ENCODE measurements at regions not wholly inside any gene's neighbourhood (a gene's known extent, or its start where the extent isn't known, plus 50 kb on each side); places are given as distances from the start of the nearest gene placed in this dataset.

DNA sequence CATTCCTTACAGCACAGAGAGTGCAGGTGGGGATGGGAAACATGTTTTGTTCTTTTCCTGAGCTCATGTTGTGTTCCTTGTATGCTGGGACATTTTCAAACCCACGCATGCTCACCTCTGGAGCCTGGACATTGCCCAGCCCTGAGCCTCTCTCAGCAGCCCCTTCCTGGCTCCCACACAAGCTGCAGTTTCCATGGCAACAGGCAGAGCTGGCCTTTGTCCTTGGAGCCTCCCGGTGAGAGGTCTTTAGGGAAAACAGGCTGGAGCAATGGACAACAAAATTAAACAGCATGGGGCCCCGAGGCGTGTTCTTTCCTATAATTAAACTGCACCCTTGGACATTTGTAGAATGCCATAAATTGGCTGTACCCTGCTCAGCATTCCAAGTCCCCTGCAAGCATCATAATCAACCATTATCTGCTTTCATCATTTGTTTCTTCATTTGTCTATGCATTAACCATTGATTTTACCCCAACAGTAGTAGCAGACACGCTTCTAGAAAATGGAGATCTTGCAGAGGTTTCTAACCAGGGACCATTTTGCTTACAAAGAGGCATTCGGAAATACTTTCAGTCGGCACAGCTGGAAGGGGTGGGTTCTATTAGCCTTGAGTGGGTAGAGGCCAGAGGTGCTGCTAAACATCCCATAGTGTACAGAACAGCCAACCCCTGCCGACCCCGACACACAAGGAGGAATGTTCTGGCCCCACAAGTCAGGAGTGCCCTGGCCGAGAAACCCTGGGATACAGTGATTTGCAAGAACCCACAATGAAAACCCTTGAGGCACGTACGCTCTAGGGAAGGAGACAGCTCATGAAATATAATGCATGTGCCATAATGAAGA is 133.4 kb upstream of the PEG3 start:
- H3K4me2 ChIP-seq (ENCODE audit: insufficient read depth, low read length, poor library complexity, severe bottlenecking), result no peak overlapping the region
- peaks cover 2% of the 10 kb centered on the region for H3K79me1 ChIP-seq (ENCODE audit: low read depth, low read length)
- H2BK12ac ChIP-seq (ENCODE audit: low read length), result no peak overlapping the region
- no CpG with 5 or more reads among the region's 12 CpGs for WGBS, 2 donors (ENCODE audit: extremely low coverage in 2 of 2, insufficient read length in 2 of 2, insufficient replicate concordance in 1 of 2)
- H3K23ac ChIP-seq (ENCODE audit: low read depth, low read length, poor library complexity), result no peak overlapping the region
- H2BK15ac ChIP-seq (ENCODE audit: low read length), result no peak overlapping the region
- H3K9me3 ChIP-seq (replicated peaks in 1 of 2; ENCODE audit: control insufficient read depth in 2 of 2, insufficient read depth in 1 of 2, low read depth in 1 of 2, low read length in 2 of 2), result peaks cover 10 to 15% of the 10 kb centered on the region in 2 donors
- peak overlapping the region; percentile 93 for H3K27ac ChIP-seq (replicated peaks; ENCODE audit: low read length)
- H3K14ac ChIP-seq (ENCODE audit: low read length), result no peak overlapping the region
- peak overlapping the region; percentile 54 for H3K18ac ChIP-seq (ENCODE audit: low read length)
- DNase-seq (ENCODE audit: low spot score), result peak; percentile 77
- H2AK5ac ChIP-seq (ENCODE audit: low read depth, low read length), result no peak overlapping the region
- H4K8ac ChIP-seq (ENCODE audit: low read depth, low read length), result no peak overlapping the region
- peaks cover 0 to 25% (median 0%) of the 10 kb centered on the region in 3 experiments for H3K27me3 ChIP-seq (ENCODE audit: control insufficient read depth in 3 of 3, insufficient read depth in 3 of 3, low read depth in 1 of 3, low read length in 3 of 3)
- H3K4me3 ChIP-seq (ENCODE audit: low read length in 2 of 2), result no peak overlapping the region
- no peak overlapping the region for H2BK5ac ChIP-seq (ENCODE audit: low read length)
- H3K4me1 ChIP-seq (ENCODE audit: control insufficient read depth in 2 of 2, insufficient read depth in 1 of 2, low read depth in 1 of 2, low read length in 2 of 2), result peaks cover 17 to 36% of the 10 kb centered on the region in 2 donors
- H4K91ac ChIP-seq (ENCODE audit: low read depth, low read length, poor library complexity), result no peak overlapping the region
- H3K9ac ChIP-seq (ENCODE audit: low read depth, low read length, poor library complexity), result no peak overlapping the region
- H3K4ac ChIP-seq (ENCODE audit: low read length), result no peak overlapping the region
- H2BK120ac ChIP-seq (ENCODE audit: low read depth, low read length), result peak overlapping the region; percentile 90
- no peaks in the 10 kb centered on the region for H3K36me3 ChIP-seq (replicated peaks in 1 of 2; ENCODE audit: control insufficient read depth in 2 of 2, insufficient read depth in 2 of 2, low read length in 2 of 2)
- H2AFZ ChIP-seq (ENCODE audit: low read length), result no peak overlapping the region

DNA sequence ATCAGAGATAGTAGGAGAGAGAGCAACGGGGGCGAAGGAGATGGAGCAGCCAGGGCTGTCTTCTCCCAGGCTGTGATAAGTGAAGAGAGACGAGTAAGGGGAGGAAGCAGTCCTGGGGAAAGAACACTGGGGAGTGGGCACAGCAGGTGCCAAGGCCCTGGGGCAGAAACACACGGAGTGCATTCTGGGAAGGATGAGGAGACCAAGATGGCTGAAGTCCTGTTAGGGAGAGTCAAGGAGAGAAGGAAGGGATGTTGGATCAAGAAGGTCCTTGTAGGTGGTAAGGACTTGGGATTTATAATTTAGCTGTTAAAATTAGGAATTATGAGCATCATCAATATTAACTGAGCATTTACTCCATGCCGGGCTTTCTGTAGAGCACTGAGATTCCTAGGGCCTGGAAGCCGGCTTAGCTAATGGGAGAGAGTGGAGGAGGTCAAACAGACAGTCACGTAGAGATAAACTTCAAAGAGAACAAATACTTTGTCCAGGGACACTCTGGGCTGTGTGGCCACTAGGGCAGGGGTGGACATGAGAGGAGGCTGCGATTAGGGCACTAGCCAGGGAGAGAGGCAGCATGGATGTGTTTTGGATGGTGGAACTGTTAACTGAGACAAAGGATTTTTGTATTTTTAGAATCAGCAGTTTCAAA is 134.2 kb upstream of the PEG3 start:
- Histone ChIP-seq H3K4ac (ENCODE audit: low read length) (no peak overlapping the region), H3K4me1 (ENCODE audit: control insufficient read depth in 2 of 2, insufficient read depth in 1 of 2, low read depth in 1 of 2, low read length in 2 of 2) (peaks cover 15 to 33% of the 10 kb centered on the region in 2 donors), H3K23ac (ENCODE audit: low read depth, low read length, poor library complexity) (no peak overlapping the region), H2BK120ac (ENCODE audit: low read depth, low read length) (peak overlapping the region; percentile 90), H3K9me3 (replicated peaks in 1 of 2; ENCODE audit: control insufficient read depth in 2 of 2, insufficient read depth in 1 of 2, low read depth in 1 of 2, low read length in 2 of 2) (peaks cover 10 to 15% of the 10 kb centered on the region in 2 donors), H3K36me3 (replicated peaks in 1 of 2; ENCODE audit: control insufficient read depth in 2 of 2, insufficient read depth in 2 of 2, low read length in 2 of 2) (no peaks in the 10 kb centered on the region), H2BK12ac (ENCODE audit: low read length) (no peak overlapping the region), H2BK15ac (ENCODE audit: low read length) (no peak overlapping the region), H3K4me3 (ENCODE audit: low read length in 2 of 2) (no peak overlapping the region), H3K18ac (ENCODE audit: low read length) (peak overlapping the region; percentile 54), H3K9ac (ENCODE audit: low read depth, low read length, poor library complexity) (no peak overlapping the region), H2AFZ (ENCODE audit: low read length) (no peak overlapping the region), H4K91ac (ENCODE audit: low read depth, low read length, poor library complexity) (no peak overlapping the region), H3K27me3 (ENCODE audit: control insufficient read depth in 3 of 3, insufficient read depth in 3 of 3, low read depth in 1 of 3, low read length in 3 of 3) (peaks cover 0 to 18% (median 0%) of the 10 kb centered on the region in 3 experiments), H3K27ac (replicated peaks; ENCODE audit: low read length) (peak overlapping the region; percentile 93), H4K8ac (ENCODE audit: low read depth, low read length) (no peak overlapping the region), H3K79me1 (ENCODE audit: low read depth, low read length) (peaks cover 2% of the 10 kb centered on the region), H2BK5ac (ENCODE audit: low read length) (no peak overlapping the region), H3K4me2 (ENCODE audit: insufficient read depth, low read length, poor library complexity, severe bottlenecking) (no peak overlapping the region), H3K14ac (ENCODE audit: low read length) (no peak overlapping the region), H2AK5ac (ENCODE audit: low read depth, low read length) (no peak overlapping the region)
- no peak for DNase-seq (ENCODE audit: low spot score)
- WGBS, 2 donors (ENCODE audit: extremely low coverage in 2 of 2, insufficient read length in 2 of 2, insufficient replicate concordance in 1 of 2), result no CpG with 5 or more reads among the region's 8 CpGs

DNA sequence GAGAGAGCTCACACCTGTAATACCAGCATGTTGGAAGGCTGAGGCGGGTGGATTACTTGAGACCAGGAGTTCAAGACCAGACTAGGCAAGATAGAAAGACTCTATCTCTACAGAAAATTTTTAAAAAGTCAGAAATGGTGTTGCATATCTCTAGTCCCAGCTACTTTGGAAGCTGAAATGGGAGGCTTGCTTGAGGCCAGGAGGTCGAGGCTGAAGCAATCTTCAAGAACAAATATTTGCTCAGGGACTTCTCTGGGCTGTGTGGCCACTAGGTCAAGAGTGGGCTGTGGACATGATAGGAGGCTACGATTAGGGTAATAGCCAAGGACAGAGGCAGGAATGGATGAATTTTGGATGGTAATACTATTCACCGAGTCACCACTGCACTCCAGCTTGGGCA is 135.8 kb upstream of the PEG3 start:
- no CpG with 5 or more reads among the region's 4 CpGs for WGBS, 2 donors (ENCODE audit: extremely low coverage in 2 of 2, insufficient read length in 2 of 2, insufficient replicate concordance in 1 of 2)
- Histone ChIP-seq H2AK5ac (ENCODE audit: low read depth, low read length) (no peak overlapping the region), H4K8ac (ENCODE audit: low read depth, low read length) (no peak overlapping the region), H3K9ac (ENCODE audit: low read depth, low read length, poor library complexity) (no peak overlapping the region), H3K79me1 (ENCODE audit: low read depth, low read length) (peaks cover 2% of the 10 kb centered on the region), H3K4me1 (ENCODE audit: control insufficient read depth in 2 of 2, insufficient read depth in 1 of 2, low read depth in 1 of 2, low read length in 2 of 2) (peaks cover 15 to 31% of the 10 kb centered on the region in 2 donors), H2BK12ac (ENCODE audit: low read length) (no peak overlapping the region), H3K4me3 (ENCODE audit: low read length in 2 of 2) (no peak overlapping the region), H2BK5ac (ENCODE audit: low read length) (no peak overlapping the region), H3K36me3 (replicated peaks in 1 of 2; ENCODE audit: control insufficient read depth in 2 of 2, insufficient read depth in 2 of 2, low read length in 2 of 2) (no peaks in the 10 kb centered on the region), H3K18ac (ENCODE audit: low read length) (no peak overlapping the region), H3K14ac (ENCODE audit: low read length) (no peak overlapping the region), H4K91ac (ENCODE audit: low read depth, low read length, poor library complexity) (no peak overlapping the region), H2BK120ac (ENCODE audit: low read depth, low read length) (no peak overlapping the region), H3K27ac (replicated peaks; ENCODE audit: low read length) (no peak overlapping the region), H2AFZ (ENCODE audit: low read length) (no peak overlapping the region), H3K9me3 (replicated peaks in 1 of 2; ENCODE audit: control insufficient read depth in 2 of 2, insufficient read depth in 1 of 2, low read depth in 1 of 2, low read length in 2 of 2) (peaks cover 8 to 15% of the 10 kb centered on the region in 2 donors), H3K23ac (ENCODE audit: low read depth, low read length, poor library complexity) (no peak overlapping the region), H2BK15ac (ENCODE audit: low read length) (no peak overlapping the region), H3K4ac (ENCODE audit: low read length) (no peak overlapping the region), H3K27me3 (ENCODE audit: control insufficient read depth in 3 of 3, insufficient read depth in 3 of 3, low read depth in 1 of 3, low read length in 3 of 3) (peaks cover 0 to 10% (median 0%) of the 10 kb centered on the region in 3 experiments), H3K4me2 (ENCODE audit: insufficient read depth, low read length, poor library complexity, severe bottlenecking) (no peak overlapping the region)
- DNase-seq (ENCODE audit: low spot score), result no peak
